ENCODE measurements at regions not wholly inside any gene's neighbourhood (a gene's known extent, or its start where the extent isn't known, plus 50 kb on each side); places are given as distances from the start of the nearest gene placed in this dataset.

GRCh38 chr12:76240281-76240680 lies 107.9 kb downstream of the BBS10 start:
- no peak for TF ChIP-seq EZH2 (IDR thresholded peaks at IDR 0.05; ENCODE audit: low read depth)
- TF ChIP-seq CTCF (conservative IDR thresholded peaks at IDR 0.05) = no peak

Data from PC-9 (cell line).